ENCODE measurements at regions not wholly inside any gene's neighbourhood (a gene's known extent, or its start where the extent isn't known, plus 50 kb on each side); places are given as distances from the start of the nearest gene placed in this dataset.
"Not testable (repeated sequence)": the region's sequence is repeated elsewhere in the genome, so short reads cannot be mapped to it uniquely, and the experiment has no call there.

GRCh38 chr2:14047491-14047890, 585.0 kb upstream of the LRATD1 start:
- no peak for DNase-seq (ENCODE audit: low read depth in 2 of 2)

DNA sequence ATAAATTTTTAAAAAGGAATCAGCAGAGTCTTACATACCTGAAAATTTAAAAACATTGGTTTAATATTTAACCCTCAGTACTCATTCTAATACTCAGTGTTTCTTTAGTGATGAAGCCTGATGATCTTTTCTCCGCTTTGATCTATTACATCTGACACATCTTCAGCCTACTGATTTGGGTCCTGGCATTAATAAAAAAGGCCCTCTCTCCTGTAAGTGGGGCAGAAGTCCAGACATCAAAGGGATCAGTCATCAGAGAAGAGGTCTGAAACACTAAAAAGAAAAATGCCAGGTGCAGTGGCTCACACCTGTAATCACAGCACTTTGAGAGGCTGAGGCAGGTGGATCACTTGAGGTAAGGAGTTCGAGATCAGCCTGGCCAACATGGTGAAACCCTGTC, 581.1 kb upstream of the LRATD1 start:
- no peak for DNase-seq (ENCODE audit: low read depth in 2 of 2)

GRCh38 chr2:14053105-14053504, 579.4 kb upstream of the LRATD1 start:
- no peak for DNase-seq (ENCODE audit: low read depth in 2 of 2)

DNA sequence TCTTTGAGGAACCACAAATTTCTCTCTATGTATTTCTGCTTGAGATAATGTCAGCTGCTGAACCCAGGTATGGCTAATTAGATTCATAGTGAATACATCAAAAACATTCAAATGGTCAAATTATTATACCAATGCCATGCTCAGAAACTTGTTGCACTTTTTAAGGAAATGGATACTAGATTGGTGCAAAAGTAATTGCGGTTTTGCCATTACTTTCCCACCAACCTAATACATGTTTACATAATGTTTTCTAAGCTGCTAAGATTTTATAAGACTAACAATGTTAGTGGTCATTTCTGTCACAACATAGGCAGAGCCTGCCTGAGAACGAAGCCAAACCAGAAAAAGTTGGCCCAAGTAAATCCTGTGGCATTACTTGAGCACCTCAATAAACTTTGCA, 568.2 kb upstream of the LRATD1 start:
- DNase-seq (ENCODE audit: low read depth in 2 of 2), result no peak

DNA sequence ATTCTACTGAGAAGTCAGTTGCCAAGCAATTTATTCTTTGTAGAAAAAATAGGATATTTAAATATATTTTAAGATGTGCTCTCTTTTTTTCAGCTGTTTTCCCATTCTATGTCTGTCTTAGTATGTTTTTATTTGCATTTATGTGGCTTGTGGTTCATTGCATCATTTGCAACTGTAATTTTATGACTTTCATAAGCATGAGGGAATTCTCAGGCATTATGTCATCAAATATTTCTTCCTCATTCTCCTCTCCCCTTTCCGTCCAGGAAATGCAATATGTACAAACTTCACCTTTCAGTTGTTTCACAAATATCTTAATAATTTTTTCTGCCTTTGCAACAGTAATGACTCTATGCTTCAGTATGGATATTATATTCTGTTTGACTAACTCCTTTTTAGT, 560.2 kb upstream of the LRATD1 start:
- no peak for DNase-seq (ENCODE audit: low read depth in 2 of 2)

DNA sequence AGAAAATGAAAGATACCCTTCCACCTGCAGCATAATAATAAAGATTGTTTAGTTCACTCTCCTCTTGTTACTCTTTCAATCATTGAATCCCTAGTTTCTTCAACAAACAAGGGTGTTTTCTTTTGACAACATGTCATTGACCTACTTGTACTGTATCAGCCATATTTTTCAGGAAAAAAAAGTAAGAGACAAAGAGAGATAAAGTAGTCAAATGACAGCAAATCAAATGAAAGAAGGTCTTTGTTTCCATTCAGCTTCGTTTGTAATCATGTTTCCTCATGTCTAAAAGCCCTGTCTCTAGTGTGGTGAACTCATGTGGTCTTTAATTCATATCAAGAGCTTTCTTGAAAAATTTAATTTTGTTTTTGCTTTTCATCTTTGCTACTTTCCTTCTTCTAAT, 557.8 kb upstream of the LRATD1 start:
- no peak for DNase-seq (ENCODE audit: low read depth in 2 of 2)

DNA sequence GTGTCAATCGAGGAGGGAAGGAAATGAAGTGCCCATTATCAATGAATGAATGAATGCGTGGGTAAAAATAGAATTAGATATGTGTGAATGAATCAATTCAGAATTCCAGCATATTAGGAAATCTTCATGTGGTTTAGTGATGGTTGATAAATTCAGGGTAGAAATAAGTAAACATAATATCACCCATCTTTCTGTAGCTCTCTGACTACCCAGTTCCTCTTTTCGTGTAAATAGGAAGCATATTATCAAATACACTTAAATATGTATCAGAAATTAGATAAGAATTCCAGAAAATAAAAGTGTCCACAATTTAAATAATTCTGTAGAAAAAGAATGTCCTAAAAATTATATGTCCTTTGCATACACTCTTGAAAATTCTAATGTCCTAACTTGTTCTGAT, 552.9 kb upstream of the LRATD1 start:
- DNase-seq (ENCODE audit: low read depth in 2 of 2), result no peak

GRCh38 chr2:14081521-14081920, 551.0 kb upstream of the LRATD1 start:
- no peak for DNase-seq (ENCODE audit: low read depth in 2 of 2)

- no peak for DNase-seq (ENCODE audit: low read depth in 2 of 2)
Measured at GRCh38 chr2:14082640-14083039, 549.9 kb upstream of the LRATD1 start.

- no peak for DNase-seq (ENCODE audit: low read depth in 2 of 2)
Measured at GRCh38 chr2:14094592-14094991, 537.9 kb upstream of the LRATD1 start.

DNA sequence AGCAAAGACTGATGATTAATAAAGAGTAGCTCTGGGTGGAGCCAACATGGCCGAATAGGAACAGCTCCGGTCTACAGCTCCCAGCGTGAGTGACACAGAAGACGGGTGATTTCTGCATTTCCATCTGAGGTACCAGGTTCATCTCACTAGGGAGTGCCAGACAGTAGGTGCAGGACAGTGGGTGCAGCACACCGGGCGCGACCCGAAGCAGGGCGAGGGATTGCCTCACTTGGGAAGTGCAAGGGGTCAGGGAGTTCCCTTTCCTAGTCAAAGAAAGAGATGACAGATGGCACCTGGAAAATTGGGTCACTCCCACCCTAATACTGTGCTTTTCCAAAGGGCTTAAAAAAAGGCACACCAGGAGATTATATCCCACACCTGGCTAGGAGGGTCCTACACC, 533.4 kb upstream of the LRATD1 start:
- not testable (repeated sequence) for DNase-seq (ENCODE audit: low read depth in 2 of 2)

- DNase-seq (ENCODE audit: low read depth in 2 of 2), result no peak
Measured at GRCh38 chr2:14114275-14114674, 518.2 kb upstream of the LRATD1 start.

DNA sequence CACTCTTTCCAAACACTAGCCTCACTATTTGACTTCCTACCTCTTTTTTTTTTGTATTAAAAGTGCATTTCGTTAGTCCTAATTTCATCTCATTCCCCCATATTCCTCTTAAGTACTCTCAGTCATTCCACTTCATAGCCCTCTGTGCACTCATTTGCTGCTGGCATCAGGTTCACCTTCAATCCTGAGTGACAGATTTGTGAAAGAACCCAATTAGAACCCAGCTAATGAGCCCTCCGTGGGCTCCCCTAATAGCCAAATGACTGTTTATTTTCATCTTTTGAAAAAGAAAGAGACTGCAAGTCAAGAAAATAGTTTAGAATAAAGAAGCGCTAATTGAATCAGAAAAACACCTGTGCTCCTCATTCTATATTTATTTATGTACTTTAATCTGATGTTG, 512.1 kb upstream of the LRATD1 start:
- no peak for DNase-seq (ENCODE audit: low read depth in 2 of 2)

- no peak for DNase-seq (ENCODE audit: low read depth in 2 of 2)
Measured at GRCh38 chr2:14123436-14124103, 508.9 kb upstream of the LRATD1 start.

DNA sequence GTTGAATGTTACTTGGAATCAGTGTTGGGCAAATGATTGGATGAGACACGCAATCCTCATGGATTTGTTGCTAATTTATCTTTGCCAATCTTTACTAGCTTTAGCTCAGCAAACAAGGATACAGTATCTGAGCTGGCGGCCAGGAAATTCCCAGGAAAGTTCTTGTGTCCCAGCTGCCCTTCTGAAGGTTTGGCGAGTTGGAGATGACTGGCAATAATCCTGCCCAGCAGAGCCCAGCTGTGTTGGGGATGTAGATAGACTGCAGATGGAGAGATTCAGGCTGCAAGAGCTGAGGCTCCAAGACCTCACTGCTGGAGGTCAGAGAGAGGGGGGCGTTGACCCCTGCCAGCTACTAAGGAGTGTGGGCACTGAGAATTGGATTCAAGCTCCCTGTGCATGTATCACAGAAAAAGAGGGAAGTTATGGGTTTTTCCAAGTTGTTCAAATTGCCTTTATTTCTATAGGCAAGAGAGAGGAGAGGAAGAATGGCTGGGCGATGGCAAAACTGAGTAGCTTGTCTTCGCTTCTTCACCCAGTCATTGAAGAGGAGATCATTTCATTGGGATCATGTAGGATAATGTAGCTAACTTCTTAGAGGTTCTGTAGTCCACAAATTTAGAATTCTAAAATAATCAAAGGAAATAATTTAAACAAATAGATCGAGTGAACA, 506.8 kb upstream of the LRATD1 start:
- DNase-seq (ENCODE audit: low read depth in 2 of 2), result no peak

DNA sequence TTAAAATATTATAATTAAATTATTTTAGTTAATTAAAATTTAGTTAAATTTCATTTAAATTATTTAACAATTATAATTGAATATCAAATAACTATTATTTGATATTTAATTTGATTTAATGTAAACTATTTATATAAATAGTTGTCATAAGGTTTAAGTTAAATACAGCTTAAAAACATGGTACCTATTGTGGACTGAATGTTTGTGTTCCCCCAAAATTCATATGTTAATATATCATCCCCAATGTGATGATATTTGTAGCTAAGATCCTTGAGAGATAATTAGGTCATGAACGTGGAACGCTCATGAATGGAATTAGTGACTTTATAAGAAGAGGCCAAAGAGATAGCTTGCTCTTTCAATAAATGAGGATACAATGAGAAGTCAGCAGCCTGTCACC, 505.7 kb upstream of the LRATD1 start:
- DNase-seq (ENCODE audit: low read depth in 2 of 2), result no peak

DNA sequence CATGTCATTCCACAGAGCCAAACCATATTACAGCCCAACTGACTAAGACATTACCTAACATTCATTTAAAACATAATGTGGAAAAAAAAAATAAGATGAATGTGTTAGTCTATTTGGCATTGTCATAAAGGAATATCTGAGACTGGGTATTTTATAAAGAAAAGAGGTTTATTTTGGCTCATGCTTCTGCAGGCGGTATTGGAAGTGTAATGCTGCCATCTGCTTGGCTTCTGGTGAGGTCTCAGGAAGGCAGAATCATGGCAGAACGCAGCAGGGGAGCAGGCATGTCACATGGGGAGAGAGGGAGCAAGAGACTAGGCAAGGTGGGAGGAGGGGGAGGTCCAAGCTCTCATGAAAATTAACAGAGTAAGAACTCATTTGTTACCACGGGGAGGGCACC, 504.8 kb upstream of the LRATD1 start:
- no peak for DNase-seq (ENCODE audit: low read depth in 2 of 2)

DNA sequence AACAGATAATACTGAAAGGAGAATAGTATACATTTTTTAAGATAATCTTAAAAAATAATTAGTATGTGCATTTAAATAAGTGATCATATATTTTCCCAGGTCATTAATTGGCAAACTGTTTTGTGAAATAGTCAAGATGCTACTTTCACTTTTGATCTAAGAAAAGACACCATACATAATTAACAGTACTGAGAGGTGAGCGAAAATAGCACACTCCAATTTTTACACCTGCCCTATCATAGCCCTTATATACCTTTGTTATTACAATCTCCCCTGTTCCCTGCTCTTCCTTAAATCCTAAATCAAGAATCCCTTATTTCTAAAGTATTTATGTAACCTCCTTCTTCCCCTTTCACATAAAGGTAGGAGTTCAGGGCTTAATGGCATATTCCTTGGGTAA, 500.1 kb upstream of the LRATD1 start:
- no peak for DNase-seq (ENCODE audit: low read depth in 2 of 2)

DNA sequence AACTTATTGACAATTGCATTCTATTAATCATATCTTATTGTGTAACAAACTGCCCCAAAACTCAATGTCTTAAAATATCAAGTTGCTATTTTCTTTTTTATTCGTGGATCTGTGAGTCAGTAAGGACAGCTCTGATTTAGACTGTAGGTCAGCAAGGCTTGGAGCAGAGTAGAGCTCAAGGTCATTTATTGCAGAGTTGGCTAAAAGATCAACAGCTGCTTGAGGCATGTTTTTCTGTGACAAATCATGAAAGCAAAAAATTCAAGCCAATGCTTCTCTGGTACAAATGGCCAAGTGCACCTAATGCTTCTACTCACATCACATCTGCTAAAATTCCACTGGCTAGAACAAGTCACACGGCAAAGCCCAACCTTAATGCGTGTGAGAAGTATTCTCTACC, 497.7 kb upstream of the LRATD1 start:
- no peak for DNase-seq (ENCODE audit: low read depth in 2 of 2)

GRCh38 chr2:14136030-14136429, 496.5 kb upstream of the LRATD1 start:
- DNase-seq (ENCODE audit: low read depth in 2 of 2), result no peak

- no peak for DNase-seq (ENCODE audit: low read depth in 2 of 2)
Measured at GRCh38 chr2:14137643-14138042, 494.9 kb upstream of the LRATD1 start.

DNA sequence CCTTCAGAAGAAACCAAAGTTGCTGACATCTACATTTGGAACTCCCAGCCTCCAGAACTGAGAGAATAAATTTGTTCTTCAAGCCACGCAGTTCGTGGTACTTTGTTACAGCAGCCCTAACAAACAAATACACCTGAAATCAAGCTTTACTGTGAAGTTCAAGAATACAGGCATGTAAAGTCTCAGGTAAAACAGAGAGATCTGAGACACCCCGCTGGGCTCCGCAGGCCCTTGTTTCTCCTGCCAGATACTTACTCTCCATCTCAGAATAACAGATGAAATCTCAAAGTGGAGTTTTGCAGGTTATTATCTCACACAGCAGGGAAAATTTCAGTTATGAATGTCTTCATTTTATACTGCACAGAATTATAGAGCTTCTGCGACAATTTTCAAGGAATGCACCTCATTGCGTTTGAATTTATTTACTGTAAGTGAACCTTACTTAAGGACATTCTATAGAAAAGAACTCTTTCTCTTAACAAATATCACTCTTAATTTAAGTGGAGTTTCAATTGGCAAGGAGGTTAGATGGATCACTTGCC, 492.4 kb upstream of the LRATD1 start:
- no peak for DNase-seq (ENCODE audit: low read depth in 2 of 2)

DNA sequence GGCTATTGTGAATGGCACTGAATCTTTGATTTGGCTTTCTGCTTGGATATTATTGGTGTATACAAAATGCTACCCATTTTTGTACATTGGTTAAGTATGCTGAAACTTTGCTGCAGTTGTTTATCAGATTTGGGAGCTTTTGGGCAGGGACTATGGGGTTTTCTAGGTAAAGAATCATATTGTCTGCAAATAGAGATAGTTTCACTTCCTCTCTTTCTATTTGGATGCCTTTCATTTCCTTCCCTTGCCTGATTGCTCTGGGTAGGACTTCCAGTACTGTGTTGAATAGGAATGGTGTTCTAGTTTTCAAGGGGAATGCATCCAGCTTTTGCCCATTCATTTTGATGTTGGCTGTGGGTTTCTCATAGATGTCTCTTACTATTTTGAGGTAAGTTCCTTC, 489.1 kb upstream of the LRATD1 start:
- no peak for DNase-seq (ENCODE audit: low read depth in 2 of 2)

- no peak for DNase-seq (ENCODE audit: low read depth in 2 of 2)
Measured at GRCh38 chr2:14148216-14148615, 484.3 kb upstream of the LRATD1 start.

Measured in stimulated activated CD8-positive, alpha-beta memory T cell treated with anti-CD3 and anti-CD28 coated beads, Interleukin-2, amount 100 ng/mL, for 1 hour (primary cell).